ENCODE measurements at regions not wholly inside any gene's neighbourhood (a gene's known extent, or its start where the extent isn't known, plus 50 kb on each side); places are given as distances from the start of the nearest gene placed in this dataset.

- H3K9me3 ChIP-seq, result no peaks in the 10 kb centered on the region
- intact Hi-C loops (cut with DNase I), result no loop called here
- WGBS, result 75% methylated on average over 1 of the region's 1 CpG
Observed at GRCh38 chr18:51398104-51398503, 200.6 kb upstream of the MEX3C start.

GRCh38 chr18:51399491-51400122 lies 202.1 kb upstream of the MEX3C start:
- 86% methylated on average over 11 of the region's 11 CpGs for WGBS
- DNase-seq (ENCODE audit: extremely low spot score), result no peak
- Histone ChIP-seq H3K27me3 (no peaks in the 10 kb centered on the region), H3K27ac (replicated peaks in 1 of 4) (no peak overlapping the region), H3K4me1 (no peaks in the 10 kb centered on the region), H3K36me3 (no peaks in the 10 kb centered on the region), H3K9me3 (no peaks in the 10 kb centered on the region), H3K4me3 (no peak overlapping the region)
- intact Hi-C loops (cut with DNase I), result no loop called here
- TF ChIP-seq CTCF (IDR thresholded peaks at IDR 0.05) (no peak), EP300 (IDR thresholded peaks at IDR 0.05) (no peak), POLR2A (IDR thresholded peaks at IDR 0.05; ENCODE audit: low read depth) (no peak), POLR2AphosphoS5 (IDR thresholded peaks at IDR 0.05) (no peak)

More at GRCh38 chr18:51398104-51398503, 200.6 kb upstream of the MEX3C start:
- no peaks in the 10 kb centered on the region for H3K4me1 ChIP-seq
- TF ChIP-seq EP300 (IDR thresholded peaks at IDR 0.05) (no peak), POLR2A (IDR thresholded peaks at IDR 0.05; ENCODE audit: low read depth) (no peak), CTCF (IDR thresholded peaks at IDR 0.05) (no peak), POLR2AphosphoS5 (IDR thresholded peaks at IDR 0.05) (no peak)
- no peak overlapping the region for H3K27ac ChIP-seq (replicated peaks in 1 of 4)
- H3K36me3 ChIP-seq, result no peaks in the 10 kb centered on the region
- H3K4me3 ChIP-seq, result no peak overlapping the region
- no peak for DNase-seq (ENCODE audit: extremely low spot score)
- no peaks in the 10 kb centered on the region for H3K27me3 ChIP-seq

GRCh38 chr18:51400721-51401120 lies 203.2 kb upstream of the MEX3C start:
- H3K36me3 ChIP-seq, result no peaks in the 10 kb centered on the region
- H3K27ac ChIP-seq (replicated peaks in 1 of 4), result no peak overlapping the region
- no peaks in the 10 kb centered on the region for H3K27me3 ChIP-seq
- no peak for DNase-seq (ENCODE audit: extremely low spot score)
- TF ChIP-seq CTCF (IDR thresholded peaks at IDR 0.05) (no peak), POLR2AphosphoS5 (IDR thresholded peaks at IDR 0.05) (no peak), EP300 (IDR thresholded peaks at IDR 0.05) (no peak), POLR2A (IDR thresholded peaks at IDR 0.05; ENCODE audit: low read depth) (no peak)
- no peak overlapping the region for H3K4me3 ChIP-seq
- H3K4me1 ChIP-seq, result no peaks in the 10 kb centered on the region
- H3K9me3 ChIP-seq, result no peaks in the 10 kb centered on the region
- intact Hi-C loops (cut with DNase I), result no loop called here
- WGBS, result 68% methylated on average over 2 of the region's 2 CpGs

GRCh38 chr18:51401912-51402311 lies 204.4 kb upstream of the MEX3C start:
- Histone ChIP-seq H3K4me3 (no peak overlapping the region), H3K27me3 (no peaks in the 10 kb centered on the region), H3K4me1 (no peaks in the 10 kb centered on the region), H3K36me3 (no peaks in the 10 kb centered on the region), H3K27ac (replicated peaks in 1 of 4) (no peak overlapping the region), H3K9me3 (no peaks in the 10 kb centered on the region)
- 77% methylated on average over 2 of the region's 2 CpGs for WGBS
- TF ChIP-seq CTCF (IDR thresholded peaks at IDR 0.05), result no peak
- TF ChIP-seq EP300 (IDR thresholded peaks at IDR 0.05), result no peak
- TF ChIP-seq POLR2A (IDR thresholded peaks at IDR 0.05; ENCODE audit: low read depth), result no peak
- TF ChIP-seq POLR2AphosphoS5 (IDR thresholded peaks at IDR 0.05), result no peak
- DNase-seq (ENCODE audit: extremely low spot score), result no peak
- intact Hi-C loops (cut with DNase I), result no loop called here

- no peaks in the 10 kb centered on the region for H3K4me1 ChIP-seq
- no peaks in the 10 kb centered on the region for H3K27me3 ChIP-seq
- H3K9me3 ChIP-seq, result no peaks in the 10 kb centered on the region
- no peak overlapping the region for H3K4me3 ChIP-seq
- TF ChIP-seq POLR2A (IDR thresholded peaks at IDR 0.05; ENCODE audit: low read depth) (no peak), POLR2AphosphoS5 (IDR thresholded peaks at IDR 0.05) (no peak), EP300 (IDR thresholded peaks at IDR 0.05) (no peak), CTCF (IDR thresholded peaks at IDR 0.05) (no peak)
- H3K27ac ChIP-seq (replicated peaks in 1 of 4), result no peak overlapping the region
- WGBS, result 55% methylated on average over 2 of the region's 2 CpGs
- intact Hi-C loops (cut with DNase I), result no loop called here
- no peaks in the 10 kb centered on the region for H3K36me3 ChIP-seq
- DNase-seq (ENCODE audit: extremely low spot score), result peak; percentile 50
Observed at GRCh38 chr18:51404620-51405019, 207.1 kb upstream of the MEX3C start.

All from esophagus muscularis mucosa (tissue), 4 donors.